ENCODE measurements at regions not wholly inside any gene's neighbourhood (a gene's known extent, or its start where the extent isn't known, plus 50 kb on each side); places are given as distances from the start of the nearest gene placed in this dataset.
"Not testable (repeated sequence)": the region's sequence is repeated elsewhere in the genome, so short reads cannot be mapped to it uniquely, and the experiment has no call there.

DNA sequence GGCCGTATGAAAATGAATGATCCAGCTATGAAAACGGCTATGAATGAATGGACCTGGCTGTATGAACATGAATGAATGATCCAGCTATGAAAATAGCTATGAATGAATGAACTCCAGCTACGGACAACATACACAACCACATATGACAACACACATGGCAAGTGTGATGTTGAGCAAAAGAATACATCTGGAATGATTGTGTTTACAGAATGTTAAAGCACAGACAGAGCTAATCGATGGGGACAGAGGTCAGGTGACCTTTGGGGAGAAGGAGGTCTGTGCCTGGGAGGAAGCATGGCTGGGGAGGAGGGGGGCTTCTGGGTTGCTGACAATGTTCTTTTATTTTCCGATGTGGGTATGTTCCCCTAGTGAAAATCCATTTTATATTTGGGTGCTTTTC is 174.0 kb upstream of the WSCD1 start:
- Mint-ChIP-seq H3K27me3 (ENCODE audit: low read depth) (peaks cover 53% of the 10 kb centered on the region), H3K9me3 (no peaks in the 10 kb centered on the region), H3K4me3 (no peak overlapping the region), H3K4me1 (peaks cover 5% of the 10 kb centered on the region), H3K27ac (no peak overlapping the region), H3K36me3 (no peaks in the 10 kb centered on the region)
- no peak for DNase-seq (ENCODE audit: low spot score in 2 of 2, unreplicated experiment in 2 of 2)
- TF ChIP-seq, protein P1, sequence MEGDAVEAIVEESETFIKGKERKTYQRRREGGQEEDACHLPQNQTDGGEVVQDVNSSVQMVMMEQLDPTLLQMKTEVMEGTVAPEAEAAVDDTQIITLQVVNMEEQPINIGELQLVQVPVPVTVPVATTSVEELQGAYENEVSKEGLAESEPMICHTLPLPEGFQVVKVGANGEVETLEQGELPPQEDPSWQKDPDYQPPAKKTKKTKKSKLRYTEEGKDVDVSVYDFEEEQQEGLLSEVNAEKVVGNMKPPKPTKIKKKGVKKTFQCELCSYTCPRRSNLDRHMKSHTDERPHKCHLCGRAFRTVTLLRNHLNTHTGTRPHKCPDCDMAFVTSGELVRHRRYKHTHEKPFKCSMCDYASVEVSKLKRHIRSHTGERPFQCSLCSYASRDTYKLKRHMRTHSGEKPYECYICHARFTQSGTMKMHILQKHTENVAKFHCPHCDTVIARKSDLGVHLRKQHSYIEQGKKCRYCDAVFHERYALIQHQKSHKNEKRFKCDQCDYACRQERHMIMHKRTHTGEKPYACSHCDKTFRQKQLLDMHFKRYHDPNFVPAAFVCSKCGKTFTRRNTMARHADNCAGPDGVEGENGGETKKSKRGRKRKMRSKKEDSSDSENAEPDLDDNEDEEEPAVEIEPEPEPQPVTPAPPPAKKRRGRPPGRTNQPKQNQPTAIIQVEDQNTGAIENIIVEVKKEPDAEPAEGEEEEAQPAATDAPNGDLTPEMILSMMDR (IDR thresholded peaks at IDR 0.05; ENCODE audit: unreplicated experiment): no peak

DNA sequence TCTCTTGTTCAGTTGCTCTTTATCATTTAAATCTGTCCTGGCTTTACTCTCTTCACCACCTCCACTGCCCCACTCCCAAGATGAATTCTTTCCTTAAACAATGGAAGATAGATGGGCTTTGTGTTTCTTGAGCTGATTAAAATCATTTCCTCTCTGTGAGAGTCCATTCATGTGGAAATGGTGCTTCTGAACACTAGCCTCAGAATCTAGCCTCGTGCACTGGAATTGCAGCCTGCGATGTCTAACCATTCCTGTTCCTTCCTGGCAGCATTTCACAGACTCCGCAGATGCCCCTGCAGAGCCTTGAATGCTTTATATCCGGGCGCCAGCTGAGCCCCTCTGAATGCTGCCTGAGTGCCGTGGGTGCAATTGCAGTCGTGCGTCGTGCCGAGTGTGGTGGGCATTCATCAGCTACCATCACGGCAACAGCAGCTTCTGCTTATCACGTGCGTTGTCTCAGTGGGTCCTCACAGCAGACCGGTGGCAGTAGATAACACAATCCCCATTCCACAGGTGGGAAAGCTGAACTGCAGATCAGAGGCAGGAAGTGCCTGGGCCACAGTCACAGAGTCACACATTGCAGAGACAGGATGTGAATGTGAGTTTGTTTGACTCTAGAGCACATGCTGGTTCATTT is 172.8 kb upstream of the WSCD1 start:
- Mint-ChIP-seq H3K9me3 (no peaks in the 10 kb centered on the region), H3K4me3 (no peak overlapping the region), H3K36me3 (no peaks in the 10 kb centered on the region), H3K27me3 (ENCODE audit: low read depth) (peaks cover 48% of the 10 kb centered on the region), H3K4me1 (peaks cover 6% of the 10 kb centered on the region), H3K27ac (no peak overlapping the region)
- TF ChIP-seq, protein P1 (IDR thresholded peaks at IDR 0.05; ENCODE audit: unreplicated experiment): no peak
- DNase-seq (ENCODE audit: low spot score in 2 of 2, unreplicated experiment in 2 of 2): no peak

DNA sequence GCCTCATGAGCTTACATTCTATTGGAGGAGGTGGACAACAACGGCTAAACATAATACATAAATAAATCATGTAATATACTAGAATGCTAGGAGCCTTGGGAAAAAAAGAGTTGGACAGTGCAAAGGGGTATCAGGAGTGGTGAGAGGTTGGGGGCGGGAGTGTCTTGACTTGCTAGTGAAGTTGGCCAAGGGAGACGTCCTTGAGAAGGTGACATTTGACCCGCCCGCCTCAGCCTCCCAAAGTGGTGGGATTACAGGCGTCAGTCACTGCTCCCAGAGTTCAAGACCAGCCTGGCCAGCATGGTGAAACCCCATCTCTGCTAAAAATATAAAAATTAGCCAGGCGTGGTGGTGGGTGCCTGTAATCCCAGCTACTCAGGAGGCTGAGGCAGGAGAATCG is 172.2 kb upstream of the WSCD1 start:
- peaks cover 45% of the 10 kb centered on the region for H3K27me3 Mint-ChIP-seq (ENCODE audit: low read depth)
- not testable (repeated sequence) for H3K27ac Mint-ChIP-seq; DNase-seq (ENCODE audit: low spot score in 2 of 2, unreplicated experiment in 2 of 2); H3K9me3 Mint-ChIP-seq; H3K36me3 Mint-ChIP-seq; H3K4me1 Mint-ChIP-seq; H3K4me3 Mint-ChIP-seq

DNA sequence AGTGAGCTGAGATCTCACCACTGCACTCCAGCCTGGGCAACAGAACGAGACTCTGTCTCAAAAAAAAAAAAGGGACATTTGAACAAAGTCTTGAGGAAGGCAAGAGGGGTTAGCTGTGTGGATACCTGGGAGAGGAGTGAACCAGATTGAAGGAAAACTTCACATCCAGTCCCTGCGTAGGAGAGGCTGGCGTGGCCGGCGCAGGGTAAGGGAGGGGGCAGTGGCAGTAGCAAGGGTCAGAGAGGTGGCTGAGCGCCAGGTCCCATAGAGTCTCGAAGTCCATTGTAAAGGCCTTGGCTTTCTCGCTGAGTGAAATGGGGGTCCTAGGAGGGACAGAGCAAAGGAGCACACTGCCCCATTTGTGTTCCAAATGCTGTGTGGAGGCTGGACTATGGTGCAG is 171.8 kb upstream of the WSCD1 start:
- DNase-seq (ENCODE audit: low spot score in 2 of 2, unreplicated experiment in 2 of 2): no peak
- Mint-ChIP-seq H3K4me3 (no peak overlapping the region), H3K9me3 (peaks cover 1% of the 10 kb centered on the region), H3K4me1 (peaks cover 6% of the 10 kb centered on the region), H3K36me3 (no peaks in the 10 kb centered on the region), H3K27me3 (ENCODE audit: low read depth) (peaks cover 42% of the 10 kb centered on the region), H3K27ac (no peak overlapping the region)
- TF ChIP-seq, protein P1 (IDR thresholded peaks at IDR 0.05; ENCODE audit: unreplicated experiment): no peak

DNA sequence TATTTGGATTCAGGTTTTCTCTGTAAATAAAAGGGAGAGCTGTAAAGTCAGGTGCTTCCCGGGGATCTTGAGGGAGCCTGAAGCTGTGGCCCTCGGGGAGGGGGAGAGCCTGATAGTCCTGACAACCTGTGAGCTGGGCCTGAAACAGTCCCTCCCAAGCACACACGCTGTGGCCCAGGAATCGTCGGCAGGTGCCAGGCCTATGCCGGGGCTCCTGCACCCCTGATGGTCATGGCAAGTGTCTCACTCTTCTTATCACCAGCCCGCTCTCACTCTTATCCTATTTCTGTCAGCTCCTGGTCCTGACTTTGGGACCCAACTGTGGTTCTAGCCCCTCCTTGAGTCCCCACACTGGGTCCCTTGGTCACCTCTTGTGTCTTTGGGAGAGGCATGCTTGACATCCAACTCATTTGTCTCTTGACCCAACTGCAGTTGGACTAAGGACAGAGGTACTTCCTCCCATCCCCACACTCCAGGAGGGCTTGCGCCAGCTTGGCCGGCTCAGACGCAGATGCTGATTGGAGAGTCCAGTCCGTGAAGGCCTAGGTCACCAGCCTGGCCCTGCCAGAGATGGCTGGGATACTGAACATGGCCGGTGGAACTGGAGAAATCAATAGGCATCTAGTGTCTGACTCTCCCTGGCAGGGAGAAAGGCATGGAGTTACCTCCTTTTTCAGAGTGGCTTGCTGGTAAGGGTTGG is 170.5 kb upstream of the WSCD1 start:
- no peak overlapping the region for H3K27ac Mint-ChIP-seq
- H3K27me3 Mint-ChIP-seq (ENCODE audit: low read depth): peaks cover 29% of the 10 kb centered on the region
- TF ChIP-seq, protein P1 (IDR thresholded peaks at IDR 0.05; ENCODE audit: unreplicated experiment): no peak
- peaks cover 12% of the 10 kb centered on the region for H3K9me3 Mint-ChIP-seq
- no peaks in the 10 kb centered on the region for H3K36me3 Mint-ChIP-seq
- H3K4me1 Mint-ChIP-seq: peaks cover 6% of the 10 kb centered on the region
- H3K4me3 Mint-ChIP-seq: no peak overlapping the region
- DNase-seq (ENCODE audit: low spot score in 2 of 2, unreplicated experiment in 2 of 2): no peak

DNA sequence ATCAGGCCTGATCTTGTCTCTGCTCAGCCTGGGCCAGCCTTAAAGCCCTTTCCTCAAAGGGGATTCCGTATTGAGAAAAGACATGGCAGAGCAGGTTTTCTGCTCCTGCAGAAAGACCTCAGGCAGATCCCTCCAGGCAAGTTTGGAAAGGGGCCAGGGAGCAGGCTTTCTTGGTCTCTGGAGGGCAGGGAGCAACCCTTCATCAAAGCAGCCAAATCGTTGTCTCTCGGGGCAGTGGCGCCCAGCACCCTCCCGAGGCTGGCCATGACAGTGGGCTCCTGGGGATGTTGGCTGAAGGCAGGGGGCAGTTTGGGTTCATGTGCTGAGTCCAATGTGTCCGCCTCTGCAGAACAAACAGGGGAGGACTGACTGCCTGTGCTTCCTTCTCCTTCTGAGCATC is 168.4 kb upstream of the WSCD1 start:
- H3K4me3 Mint-ChIP-seq: no peak overlapping the region
- peaks cover 6% of the 10 kb centered on the region for H3K4me1 Mint-ChIP-seq
- TF ChIP-seq, protein P1 (IDR thresholded peaks at IDR 0.05; ENCODE audit: unreplicated experiment): no peak
- no peak overlapping the region for H3K27ac Mint-ChIP-seq
- peaks cover 17% of the 10 kb centered on the region for H3K9me3 Mint-ChIP-seq
- H3K36me3 Mint-ChIP-seq: no peaks in the 10 kb centered on the region
- H3K27me3 Mint-ChIP-seq (ENCODE audit: low read depth): peaks cover 16% of the 10 kb centered on the region
- no peak for DNase-seq (ENCODE audit: low spot score in 2 of 2, unreplicated experiment in 2 of 2)

Measured in mesothelial cell of epicardium (in vitro differentiated cells).